Neural crest cell (in vitro differentiated cells): ENCODE measurements at regions not wholly inside any gene's neighbourhood (a gene's known extent, or its start where the extent isn't known, plus 50 kb on each side); places are given as distances from the start of the nearest gene placed in this dataset.
A peak's percentile ranks its signal among the peaks of the same experiment; 100 is the strongest.

Source experiments
- DNase-seq: peaks from one replicate; pipeline ENCODE4 v3.0.0; 2021; ENCODE audit warnings: low read depth, mixed read lengths, low spot score
- H3K27ac Mint-ChIP-seq: one replicate; pipeline ENCODE4 v1.8.0; 2021; ENCODE audit warnings: mild to moderate bottlenecking, mixed read lengths; ENCODE audit not compliant: unreplicated experiment
- H3K27me3 Mint-ChIP-seq: 2 replicates; pipeline ENCODE4 v1.8.0; 2021; ENCODE audit warnings: low read depth, mild to moderate bottlenecking, mixed read lengths
- H3K36me3 Mint-ChIP-seq: 2 replicates; pipeline ENCODE4 v1.8.0; 2021; ENCODE audit warnings: low read depth, mild to moderate bottlenecking, mixed read lengths
- H3K4me1 Mint-ChIP-seq: 2 replicates; pipeline ENCODE4 v1.8.0; 2021; ENCODE audit warnings: mixed read lengths
- H3K4me3 Mint-ChIP-seq: one replicate; pipeline ENCODE4 v1.8.0; 2021; ENCODE audit warnings: mild to moderate bottlenecking, mixed read lengths
- H3K9me3 Mint-ChIP-seq: 2 replicates; pipeline ENCODE4 v1.8.0; 2021; ENCODE audit warnings: mixed read lengths
- TF ChIP-seq, protein P1 (sequence below): fragments of 200-600 bp; sonication (generic); conservative IDR thresholded peaks from 2 replicates; pipeline ENCODE4 v1.5.0; 2021; ENCODE audit warnings: antibody characterized with exemption, mild to moderate bottlenecking

DNA sequence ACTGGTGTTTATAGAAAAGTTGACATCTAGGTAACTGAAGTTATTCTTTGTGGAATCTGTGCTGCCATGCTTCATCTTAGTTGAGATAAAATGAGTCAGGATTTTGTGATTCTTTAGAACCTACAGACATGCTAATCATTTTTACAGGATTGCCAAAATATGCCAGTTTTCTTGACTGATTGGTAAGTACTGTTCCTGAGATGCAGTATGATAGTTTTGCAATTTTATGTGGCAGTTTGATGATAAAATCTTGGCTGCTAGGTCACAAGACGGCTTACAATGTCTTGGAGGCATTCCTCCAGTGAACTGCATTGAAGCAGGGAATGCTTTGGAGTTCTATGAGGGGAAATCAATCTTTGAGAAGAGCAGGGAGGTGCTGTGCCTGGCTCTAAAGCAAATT lies 104.4 kb upstream of the ESX1 start:
- H3K9me3 Mint-ChIP-seq = peaks cover 7% of the 10 kb centered on the region
- no peak overlapping the region for H3K27ac Mint-ChIP-seq
- no peak overlapping the region for H3K4me3 Mint-ChIP-seq
- H3K36me3 Mint-ChIP-seq = peaks cover 14% of the 10 kb centered on the region
- DNase-seq = no peak
- TF ChIP-seq, protein P1, sequence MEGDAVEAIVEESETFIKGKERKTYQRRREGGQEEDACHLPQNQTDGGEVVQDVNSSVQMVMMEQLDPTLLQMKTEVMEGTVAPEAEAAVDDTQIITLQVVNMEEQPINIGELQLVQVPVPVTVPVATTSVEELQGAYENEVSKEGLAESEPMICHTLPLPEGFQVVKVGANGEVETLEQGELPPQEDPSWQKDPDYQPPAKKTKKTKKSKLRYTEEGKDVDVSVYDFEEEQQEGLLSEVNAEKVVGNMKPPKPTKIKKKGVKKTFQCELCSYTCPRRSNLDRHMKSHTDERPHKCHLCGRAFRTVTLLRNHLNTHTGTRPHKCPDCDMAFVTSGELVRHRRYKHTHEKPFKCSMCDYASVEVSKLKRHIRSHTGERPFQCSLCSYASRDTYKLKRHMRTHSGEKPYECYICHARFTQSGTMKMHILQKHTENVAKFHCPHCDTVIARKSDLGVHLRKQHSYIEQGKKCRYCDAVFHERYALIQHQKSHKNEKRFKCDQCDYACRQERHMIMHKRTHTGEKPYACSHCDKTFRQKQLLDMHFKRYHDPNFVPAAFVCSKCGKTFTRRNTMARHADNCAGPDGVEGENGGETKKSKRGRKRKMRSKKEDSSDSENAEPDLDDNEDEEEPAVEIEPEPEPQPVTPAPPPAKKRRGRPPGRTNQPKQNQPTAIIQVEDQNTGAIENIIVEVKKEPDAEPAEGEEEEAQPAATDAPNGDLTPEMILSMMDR = no peak
- H3K27me3 Mint-ChIP-seq = peaks cover 5% of the 10 kb centered on the region
- no peaks in the 10 kb centered on the region for H3K4me1 Mint-ChIP-seq

DNA sequence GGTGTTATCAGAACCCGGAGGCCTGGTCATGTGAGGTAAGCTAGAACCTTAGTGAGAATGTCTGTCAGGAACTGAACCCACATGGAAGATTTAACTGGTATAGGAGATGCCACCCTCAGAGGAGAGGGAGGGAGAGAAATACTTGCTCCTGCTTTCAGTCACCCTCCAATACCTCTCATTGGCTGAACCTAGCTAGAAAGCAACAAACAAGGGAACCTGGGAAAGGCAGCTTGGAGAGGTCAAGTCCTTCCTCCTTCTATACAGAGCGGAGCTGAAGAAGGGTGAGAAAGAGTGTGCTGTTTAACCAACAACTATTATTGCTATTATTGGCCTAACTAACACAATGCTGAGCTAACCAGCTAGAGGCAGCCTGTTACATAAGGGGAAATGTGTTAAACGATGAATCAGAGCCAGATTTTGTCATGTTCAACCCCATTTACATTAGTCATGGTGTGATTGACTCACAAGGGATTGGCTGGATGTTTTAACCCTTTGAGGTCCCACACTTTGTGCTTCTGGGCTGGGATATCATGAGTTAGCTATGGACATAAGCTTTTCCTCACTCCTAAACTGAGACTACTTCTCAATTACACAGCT lies 96.5 kb upstream of the ESX1 start:
- DNase-seq = no peak
- TF ChIP-seq, protein P1 = no peak
- Mint-ChIP-seq H3K36me3 (no peaks in the 10 kb centered on the region), H3K9me3 (no peaks in the 10 kb centered on the region), H3K4me1 (no peaks in the 10 kb centered on the region), H3K4me3 (no peak overlapping the region), H3K27ac (no peak overlapping the region), H3K27me3 (peaks cover 9% of the 10 kb centered on the region)

DNA sequence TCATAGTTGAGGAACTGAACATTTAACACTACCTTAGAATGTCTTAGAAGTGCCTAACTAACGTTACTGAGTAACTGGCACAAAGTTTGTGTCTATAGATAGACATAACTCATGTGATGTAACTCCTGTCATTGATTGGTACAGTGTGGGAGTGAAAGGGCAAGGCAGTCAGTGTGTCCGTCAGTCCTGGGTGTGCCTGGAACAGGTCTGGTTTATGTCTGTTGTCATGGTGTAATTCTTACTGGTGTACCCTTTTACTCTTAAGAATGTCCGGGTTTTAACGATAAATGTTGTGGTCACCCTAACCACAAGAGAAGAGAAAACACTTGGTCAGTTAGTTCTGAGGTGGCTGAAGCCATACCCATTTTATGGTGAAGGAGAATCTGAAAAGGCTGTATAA lies 93.1 kb upstream of the ESX1 start:
- H3K36me3 Mint-ChIP-seq = no peaks in the 10 kb centered on the region
- H3K27ac Mint-ChIP-seq = no peak overlapping the region
- H3K27me3 Mint-ChIP-seq = peaks cover 12% of the 10 kb centered on the region
- H3K9me3 Mint-ChIP-seq = no peaks in the 10 kb centered on the region
- H3K4me3 Mint-ChIP-seq = no peak overlapping the region
- TF ChIP-seq, protein P1 = no peak
- peaks cover 4% of the 10 kb centered on the region for H3K4me1 Mint-ChIP-seq
- DNase-seq = no peak

DNA sequence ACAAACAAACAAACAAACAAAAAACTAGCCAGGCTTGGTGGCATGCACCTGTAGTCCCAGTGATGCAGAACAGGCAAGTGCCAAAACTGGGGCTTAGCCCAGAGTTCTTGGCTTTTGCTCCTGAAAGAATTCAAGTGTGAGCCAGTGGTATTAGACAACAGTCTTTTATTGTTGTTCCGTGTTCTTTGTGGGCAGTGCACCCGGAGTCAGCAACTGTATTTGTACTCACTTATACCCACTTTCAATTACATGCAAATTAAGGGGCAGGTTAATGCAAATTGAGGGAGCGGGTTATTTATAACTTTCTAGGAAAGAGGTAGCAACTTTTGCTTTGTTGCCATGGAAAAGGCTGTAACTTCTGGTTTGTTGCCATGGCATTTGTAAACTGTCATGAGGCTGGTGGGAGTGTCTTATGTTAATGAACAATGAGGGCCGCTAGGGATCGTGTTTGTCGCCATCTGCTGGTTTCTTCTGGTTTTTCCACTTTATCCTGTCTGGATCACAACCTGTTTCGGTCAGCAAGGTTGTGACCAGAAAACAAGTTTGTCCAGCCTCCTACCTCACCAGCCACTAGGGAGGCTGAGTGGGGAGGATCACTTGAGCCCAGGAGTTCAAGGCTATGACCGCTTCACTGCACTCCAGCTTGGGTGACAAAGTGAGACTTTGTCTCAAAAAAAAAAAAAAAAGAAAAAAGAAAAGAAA lies 88.8 kb upstream of the ESX1 start:
- Mint-ChIP-seq H3K27ac (no peak overlapping the region), H3K4me1 (peaks cover 4% of the 10 kb centered on the region), H3K9me3 (no peaks in the 10 kb centered on the region), H3K36me3 (no peaks in the 10 kb centered on the region), H3K27me3 (peaks cover 19% of the 10 kb centered on the region), H3K4me3 (no peak overlapping the region)
- DNase-seq = peak; percentile 66
- TF ChIP-seq, protein P1 = peak; percentile 63

DNA sequence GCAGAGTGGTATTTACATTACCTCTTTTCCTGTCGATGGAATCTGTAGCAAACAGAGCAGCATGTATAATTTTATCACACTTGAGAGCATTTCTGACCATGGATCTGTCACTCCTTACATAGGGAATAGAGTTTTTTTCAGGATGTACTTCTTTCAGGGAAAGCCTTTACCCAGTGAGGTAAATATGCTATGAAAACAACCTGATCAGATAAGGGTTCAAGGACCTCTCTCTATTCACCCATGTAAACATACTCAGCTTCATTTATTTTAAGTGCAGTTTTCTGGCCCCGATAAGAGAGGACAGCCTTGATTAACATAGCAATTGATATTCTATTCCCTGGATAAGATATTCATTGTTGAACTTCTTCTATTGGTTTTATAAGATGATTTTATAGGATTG lies 87.3 kb upstream of the ESX1 start:
- peaks cover 4% of the 10 kb centered on the region for H3K4me1 Mint-ChIP-seq
- H3K36me3 Mint-ChIP-seq = no peaks in the 10 kb centered on the region
- peaks cover 13% of the 10 kb centered on the region for H3K27me3 Mint-ChIP-seq
- DNase-seq = no peak
- H3K4me3 Mint-ChIP-seq = no peak overlapping the region
- TF ChIP-seq, protein P1 = no peak
- no peaks in the 10 kb centered on the region for H3K9me3 Mint-ChIP-seq
- no peak overlapping the region for H3K27ac Mint-ChIP-seq
